GM23248 (cell line): ENCODE measurements at regions not wholly inside any gene's neighbourhood (a gene's known extent, or its start where the extent isn't known, plus 50 kb on each side); places are given as distances from the start of the nearest gene placed in this dataset.

Experiments
- EZH2 ChIP-seq: fragments of 200-600 bp; sonication (generic); IDR thresholded peaks from 2 replicates; pipeline ENCODE4 v1.6.1; 2018; ENCODE audit warnings: antibody characterized with exemption, mild to moderate bottlenecking; ENCODE audit not compliant: insufficient read depth, poor library complexity, severe bottlenecking
- EZH2phosphoT487 ChIP-seq: fragments of 200-600 bp; sonication (generic); IDR thresholded peaks from 2 replicates; pipeline ENCODE4 v1.6.1; 2018; ENCODE audit warnings: antibody characterized with exemption, moderate library complexity, mild to moderate bottlenecking, low read depth; ENCODE audit not compliant: insufficient read depth

DNA sequence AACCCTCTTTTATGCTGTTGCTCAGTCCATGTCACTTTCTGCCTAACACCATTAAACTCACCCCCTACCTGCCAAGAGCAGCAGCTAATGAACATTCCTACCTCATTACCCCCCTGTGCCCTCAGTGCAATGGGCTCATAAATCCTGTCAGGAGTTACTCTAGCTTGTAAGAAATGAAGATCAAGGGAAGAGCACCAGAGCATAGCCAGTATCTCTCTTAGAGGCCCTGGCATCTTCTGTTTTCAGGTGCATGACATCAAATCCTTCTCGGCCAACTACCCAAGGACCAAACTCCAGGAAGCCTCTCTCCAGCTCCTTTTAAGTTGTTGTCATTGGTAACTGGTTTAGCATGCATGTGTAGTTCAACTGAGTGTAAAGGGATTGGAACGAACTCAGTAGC lies 75.1 kb downstream of the FOXI2 start:
- TF ChIP-seq EZH2 (no peak), EZH2phosphoT487 (no peak)
